SH-SY5Y (cell line): ENCODE measurements at regions not wholly inside any gene's neighbourhood (a gene's known extent, or its start where the extent isn't known, plus 50 kb on each side); places are given as distances from the start of the nearest gene placed in this dataset.

Experiments used
- GATA2 ChIP-seq: IDR thresholded peaks from 2 replicates; pipeline ENCODE4 v1.6.1; 2011; ENCODE audit warnings: mild to moderate bottlenecking, low read depth, low read length
- GATA3 ChIP-seq: IDR thresholded peaks from 2 replicates; pipeline ENCODE4 v1.6.1; 2011; ENCODE audit warnings: low read depth, mild to moderate bottlenecking, low read length, moderate library complexity

DNA sequence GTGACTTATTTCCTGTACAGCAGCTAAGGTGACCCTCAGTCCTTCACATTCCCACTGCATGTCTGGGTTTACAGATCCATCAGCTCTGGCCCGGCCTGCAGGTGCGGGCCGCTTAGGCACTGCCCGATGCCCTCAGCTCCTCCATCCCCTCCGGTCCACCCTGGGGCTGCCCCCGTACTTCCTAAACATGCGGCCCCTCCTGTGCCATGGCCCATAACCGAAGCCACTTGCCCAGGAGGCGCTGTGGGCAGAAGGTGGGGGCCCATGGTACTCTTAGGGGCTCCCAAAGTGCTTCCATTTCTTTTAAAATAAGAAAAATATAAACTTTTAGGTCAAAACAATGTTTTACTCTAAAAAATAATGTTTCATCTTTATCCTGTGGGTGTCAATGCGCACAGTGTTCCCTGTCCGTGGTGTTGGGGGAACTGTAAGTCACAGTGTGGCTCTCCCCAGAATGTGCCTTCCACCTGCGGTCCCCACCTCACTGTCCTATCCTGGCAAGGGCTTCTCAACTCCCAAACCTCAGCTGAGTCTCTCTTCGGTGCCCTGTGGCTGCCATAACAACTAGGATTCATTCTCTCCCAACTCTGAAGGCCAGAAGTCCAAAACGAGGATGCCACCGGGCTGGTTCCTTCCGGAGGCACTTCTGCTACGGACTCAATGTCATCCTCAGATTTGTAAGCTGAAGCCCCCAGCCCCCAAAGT is 132.7 kb upstream of the LPCAT1 start:
- TF ChIP-seq GATA3 (no peak), GATA2 (no peak)
